Upper lobe of left lung (tissue), 6 donors: ENCODE measurements at regions not wholly inside any gene's neighbourhood (a gene's known extent, or its start where the extent isn't known, plus 50 kb on each side); places are given as distances from the start of the nearest gene placed in this dataset.

Experiments used
- ATAC-seq, 2 donors: fragments of 200-7000 bp; cut with Tn5 transposase; one replicate each; pipeline ENCODE4 v1.9.1; 2022; ENCODE audit warnings: mild to moderate bottlenecking in 2 of 2, moderate library complexity in 2 of 2; ENCODE audit not compliant: low FRiP score in 2 of 2
- DNase-seq, 2 donors: peaks; one replicate each; pipeline ENCODE4 v3.0.0-alpha.2; 2019 to 2020
- H3K27ac ChIP-seq, 4 donors: fragments of 200-600 bp; sonication (generic); one replicate each; pipeline ENCODE4 v1.5.1; 2016 to 2019
- H3K27me3 ChIP-seq, 4 donors: fragments of 200-600 bp; sonication (generic); one replicate each; pipeline ENCODE4 v1.5.1; 2017 to 2019
- H3K36me3 ChIP-seq, 4 donors: fragments of 200-600 bp; sonication (generic); one replicate each; pipeline ENCODE4 v1.5.1; 2016 to 2019
- H3K4me1 ChIP-seq, 4 donors: fragments of 200-600 bp; sonication (generic); one replicate each; pipeline ENCODE4 v1.5.1; 2018 to 2019
- H3K4me3 ChIP-seq, 4 donors: fragments of 200-600 bp; sonication (generic); one replicate each; pipeline ENCODE4 v1.5.1; 2017 to 2019; ENCODE audit warnings: mild to moderate bottlenecking in 2 of 4, moderate library complexity in 1 of 4
- H3K9me3 ChIP-seq, 4 donors: fragments of 200-600 bp; sonication (generic); one replicate each; pipeline ENCODE4 v1.5.1; 2018 to 2019
- EP300 ChIP-seq, 4 donors: sonication (generic); formaldehyde crosslinking; IDR thresholded peaks; one replicate each; pipeline ENCODE4 v1.5.1; 2017; ENCODE audit warnings: antibody characterized with exemption in 4 of 4, control low read depth in 2 of 4
- POLR2A ChIP-seq, 4 donors: fragments of 450-650 bp; IDR thresholded peaks; one replicate each; pipeline ENCODE4 v1.5.1; 2016 to 2017; ENCODE audit warnings: antibody characterized with exemption in 4 of 4, mild to moderate bottlenecking in 2 of 4
- POLR2AphosphoS5 ChIP-seq, 2 donors: sonication (generic); formaldehyde crosslinking; IDR thresholded peaks; one replicate each; pipeline ENCODE4 v1.5.1; 2017; ENCODE audit warnings: antibody characterized with exemption in 2 of 2
- WGBS, 2 donors: methylation state at CpG; one replicate each; pipeline ENCODE4 v1.1.5; 2017 to 2018; 5-methylcytosine and 5-hydroxymethylcytosine counted together
- TF ChIP-seq, protein P1 (sequence below), 6 experiments: fragments of 450-650 bp in 4 of 6; fragments of 200-600 bp in 2 of 6; sonication (generic) in 2 of 6; IDR thresholded peaks; one replicate each; pipeline ENCODE4 v1.5.1; 2016 to 2019; ENCODE audit warnings: antibody characterized with exemption in 6 of 6
- donor health status: DM: no; HTN: no; CAD: no; lungs with moderate emphysema.
- donor health status: DM: no; HTN: yes; CAD: no; lungs with severe emphysema.

DNA sequence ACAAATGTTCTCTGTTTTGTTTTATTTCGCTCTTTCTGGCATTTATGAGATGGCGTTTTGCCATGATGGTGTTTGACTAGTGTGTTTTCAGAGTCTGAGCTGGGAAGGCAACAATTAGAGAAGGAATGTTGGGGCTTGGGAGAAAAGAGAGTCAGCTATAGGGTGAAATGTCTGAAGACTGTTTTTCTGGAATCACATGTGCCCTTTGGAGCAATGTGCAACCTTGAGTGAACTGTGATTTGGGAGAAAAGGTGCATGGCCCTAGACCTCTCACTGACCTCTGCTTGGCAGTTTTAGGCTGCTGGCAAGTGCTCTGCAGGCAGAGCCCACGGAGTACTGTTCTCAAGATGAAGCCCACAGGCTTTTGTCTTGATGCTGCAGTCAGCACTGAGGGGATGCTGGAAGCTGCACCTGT is 379.9 kb upstream of the PDE3A start:
- H3K9me3 ChIP-seq, result no peaks in the 10 kb centered on the region
- no peaks in the 10 kb centered on the region for H3K36me3 ChIP-seq
- H3K27me3 ChIP-seq, result no peaks in the 10 kb centered on the region
- peaks cover 0 to 6% (median 3%) of the 10 kb centered on the region in 4 donors for H3K4me1 ChIP-seq
- DNase-seq (no peak), ATAC-seq (no peak)
- TF ChIP-seq POLR2AphosphoS5 (IDR thresholded peaks at IDR 0.05) (no peak), POLR2A (IDR thresholded peaks at IDR 0.05) (no peak), EP300 (IDR thresholded peaks at IDR 0.05) (no peak)
- TF ChIP-seq, protein P1, sequence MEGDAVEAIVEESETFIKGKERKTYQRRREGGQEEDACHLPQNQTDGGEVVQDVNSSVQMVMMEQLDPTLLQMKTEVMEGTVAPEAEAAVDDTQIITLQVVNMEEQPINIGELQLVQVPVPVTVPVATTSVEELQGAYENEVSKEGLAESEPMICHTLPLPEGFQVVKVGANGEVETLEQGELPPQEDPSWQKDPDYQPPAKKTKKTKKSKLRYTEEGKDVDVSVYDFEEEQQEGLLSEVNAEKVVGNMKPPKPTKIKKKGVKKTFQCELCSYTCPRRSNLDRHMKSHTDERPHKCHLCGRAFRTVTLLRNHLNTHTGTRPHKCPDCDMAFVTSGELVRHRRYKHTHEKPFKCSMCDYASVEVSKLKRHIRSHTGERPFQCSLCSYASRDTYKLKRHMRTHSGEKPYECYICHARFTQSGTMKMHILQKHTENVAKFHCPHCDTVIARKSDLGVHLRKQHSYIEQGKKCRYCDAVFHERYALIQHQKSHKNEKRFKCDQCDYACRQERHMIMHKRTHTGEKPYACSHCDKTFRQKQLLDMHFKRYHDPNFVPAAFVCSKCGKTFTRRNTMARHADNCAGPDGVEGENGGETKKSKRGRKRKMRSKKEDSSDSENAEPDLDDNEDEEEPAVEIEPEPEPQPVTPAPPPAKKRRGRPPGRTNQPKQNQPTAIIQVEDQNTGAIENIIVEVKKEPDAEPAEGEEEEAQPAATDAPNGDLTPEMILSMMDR (IDR thresholded peaks at IDR 0.05), result no peak
- H3K4me3 ChIP-seq, result no peak overlapping the region
- no peak overlapping the region for H3K27ac ChIP-seq
- 43 to 51% methylated on average over 3 of the region's 3 CpGs for WGBS, 2 donors

GRCh38 chr12:19988948-19989347 is 379.4 kb upstream of the PDE3A start:
- no peak overlapping the region for H3K27ac ChIP-seq
- ATAC-seq, result no peak
- no peak for TF ChIP-seq POLR2AphosphoS5 (IDR thresholded peaks at IDR 0.05)
- TF ChIP-seq POLR2A (IDR thresholded peaks at IDR 0.05), result no peak
- no peak for TF ChIP-seq EP300 (IDR thresholded peaks at IDR 0.05)
- TF ChIP-seq, protein P1 (IDR thresholded peaks at IDR 0.05), result no peak

GRCh38 chr12:19991146-19991545 is 377.2 kb upstream of the PDE3A start:
- peaks cover 0 to 6% (median 3%) of the 10 kb centered on the region in 4 donors for H3K4me1 ChIP-seq
- no peak for ATAC-seq

More at GRCh38 chr12:19988948-19989347, 379.4 kb upstream of the PDE3A start:
- H3K27me3 ChIP-seq, result no peaks in the 10 kb centered on the region
- WGBS, 2 donors, result 79 to 89% methylated on average over 1 of the region's 1 CpG
- no peaks in the 10 kb centered on the region for H3K9me3 ChIP-seq
- peaks cover 0 to 6% (median 3%) of the 10 kb centered on the region in 4 donors for H3K4me1 ChIP-seq
- DNase-seq, result no peak
- H3K4me3 ChIP-seq, result no peak overlapping the region
- H3K36me3 ChIP-seq, result no peaks in the 10 kb centered on the region

DNA sequence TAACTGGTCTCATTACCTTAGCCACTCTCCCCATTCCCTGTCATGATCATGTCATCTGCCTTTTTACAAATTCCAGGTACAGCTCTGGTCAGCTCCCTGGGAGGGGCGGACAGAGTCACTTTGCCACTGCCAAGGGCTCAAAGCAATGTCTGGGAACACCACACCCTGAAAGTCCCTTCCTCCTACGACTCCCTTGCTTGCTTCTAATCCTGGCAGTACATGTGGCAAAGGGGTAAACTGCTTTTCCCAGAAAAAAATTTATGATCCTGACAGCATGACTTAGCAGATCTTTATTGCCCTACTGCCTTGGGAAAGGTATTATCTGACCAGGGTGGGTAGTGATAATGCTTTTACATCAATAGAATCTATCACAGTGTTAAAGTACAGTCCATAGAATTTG is 376.0 kb upstream of the PDE3A start:
- WGBS, 2 donors, result 74 to 91% methylated on average over 2 of the region's 2 CpGs
- TF ChIP-seq POLR2A (IDR thresholded peaks at IDR 0.05) (no peak), POLR2AphosphoS5 (IDR thresholded peaks at IDR 0.05) (no peak), EP300 (IDR thresholded peaks at IDR 0.05) (no peak)
- TF ChIP-seq, protein P1 (IDR thresholded peaks at IDR 0.05), result no peak
- peaks cover 0 to 6% (median 3%) of the 10 kb centered on the region in 4 donors for H3K4me1 ChIP-seq
- no peaks in the 10 kb centered on the region for H3K9me3 ChIP-seq
- no peak overlapping the region for H3K4me3 ChIP-seq
- no peaks in the 10 kb centered on the region for H3K36me3 ChIP-seq
- H3K27ac ChIP-seq, result no peak overlapping the region
- no peak for DNase-seq
- no peaks in the 10 kb centered on the region for H3K27me3 ChIP-seq
- no peak for ATAC-seq

More at GRCh38 chr12:19991146-19991545, 377.2 kb upstream of the PDE3A start:
- Histone ChIP-seq H3K9me3 (no peaks in the 10 kb centered on the region), H3K27ac (no peak overlapping the region), H3K4me3 (no peak overlapping the region), H3K27me3 (no peaks in the 10 kb centered on the region), H3K36me3 (no peaks in the 10 kb centered on the region)
- 86 to 87% methylated on average over 3 of the region's 3 CpGs for WGBS, 2 donors
- TF ChIP-seq EP300 (IDR thresholded peaks at IDR 0.05) (no peak), POLR2AphosphoS5 (IDR thresholded peaks at IDR 0.05) (no peak), POLR2A (IDR thresholded peaks at IDR 0.05) (no peak)
- TF ChIP-seq, protein P1 (IDR thresholded peaks at IDR 0.05), result no peak
- no peak for DNase-seq

GRCh38 chr12:19994968-19995367 is 373.4 kb upstream of the PDE3A start:
- H3K27me3 ChIP-seq, result no peaks in the 10 kb centered on the region
- H3K4me1 ChIP-seq, result no peaks in the 10 kb centered on the region
- no peaks in the 10 kb centered on the region for H3K36me3 ChIP-seq
- no peak overlapping the region for H3K27ac ChIP-seq
- DNase-seq, result no peak
- no peaks in the 10 kb centered on the region for H3K9me3 ChIP-seq
- TF ChIP-seq, protein P1 (IDR thresholded peaks at IDR 0.05), result no peak
- TF ChIP-seq POLR2AphosphoS5 (IDR thresholded peaks at IDR 0.05), result no peak
- TF ChIP-seq POLR2A (IDR thresholded peaks at IDR 0.05), result no peak
- no peak for TF ChIP-seq EP300 (IDR thresholded peaks at IDR 0.05)
- H3K4me3 ChIP-seq, result no peak overlapping the region
- no peak for ATAC-seq
